GM12875 (cell line): ENCODE measurements at regions not wholly inside any gene's neighbourhood (a gene's known extent, or its start where the extent isn't known, plus 50 kb on each side); places are given as distances from the start of the nearest gene placed in this dataset.

Experiments
- H3K4me3 ChIP-seq: one replicate; pipeline ENCODE4 v1.5.1; 2011; ENCODE audit warnings: low read depth, low read length, control low read depth
- CTCF ChIP-seq: IDR thresholded peaks from 2 replicates; pipeline ENCODE4 v1.5.1; 2011; ENCODE audit warnings: low read depth, mild to moderate bottlenecking, control low read depth, inconsistent platforms, low read length, moderate library complexity, borderline replicate concordance; ENCODE audit not compliant: insufficient read depth

- no peak overlapping the region for H3K4me3 ChIP-seq
- TF ChIP-seq CTCF: no peak
Observed at GRCh38 chr1:34303218-34303617, 126.5 kb downstream of the C1orf94 start.

GRCh38 chr1:34306568-34306967 lies 129.9 kb downstream of the C1orf94 start:
- TF ChIP-seq CTCF: no peak
- H3K4me3 ChIP-seq: no peak overlapping the region

GRCh38 chr1:34312359-34312758 lies 135.7 kb downstream of the C1orf94 start:
- no peak overlapping the region for H3K4me3 ChIP-seq
- TF ChIP-seq CTCF: no peak

- no peak for TF ChIP-seq CTCF
- H3K4me3 ChIP-seq: no peak overlapping the region
Observed at GRCh38 chr1:34315974-34316373, 139.3 kb downstream of the C1orf94 start.

DNA sequence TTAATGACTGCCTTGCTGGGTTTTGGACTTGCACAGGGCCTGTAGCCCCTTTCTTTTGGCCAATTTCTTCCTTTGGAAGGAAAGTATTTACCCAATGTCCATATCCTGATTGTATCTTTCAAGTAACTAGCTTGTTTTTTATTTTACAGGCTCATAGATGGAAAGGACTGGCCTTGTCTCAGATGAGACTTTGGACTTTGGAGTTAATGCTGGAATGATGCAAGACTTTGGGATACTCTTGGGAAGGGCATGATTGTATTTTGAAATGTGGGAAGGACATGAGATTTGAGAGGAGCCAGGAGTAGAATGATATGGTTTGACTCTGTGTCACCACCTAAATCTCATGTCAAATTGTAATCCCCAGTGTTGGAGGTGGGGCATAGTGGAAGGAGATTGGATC lies 140.1 kb downstream of the C1orf94 start:
- no peak overlapping the region for H3K4me3 ChIP-seq

DNA sequence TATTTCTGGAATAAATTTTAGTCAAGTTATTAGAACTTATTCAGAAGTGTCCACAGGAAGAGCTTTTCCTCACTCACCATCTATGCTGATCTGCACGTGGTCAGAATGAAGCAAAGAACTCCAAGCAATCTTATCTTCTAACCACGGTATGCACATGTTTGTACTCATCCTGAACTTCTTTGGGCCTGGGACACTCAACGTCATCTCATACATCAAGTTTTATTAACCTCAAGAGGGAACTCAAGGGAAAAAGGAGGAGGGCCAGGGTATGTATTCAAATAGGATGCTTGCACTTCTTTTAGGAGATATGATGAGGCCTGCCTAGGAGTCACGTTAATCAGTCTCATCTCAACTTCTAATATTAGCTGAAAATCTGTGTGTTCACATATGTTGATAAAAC lies 142.5 kb downstream of the C1orf94 start:
- no peak for TF ChIP-seq CTCF
- no peak overlapping the region for H3K4me3 ChIP-seq

More for the DNA sequence above, 140.1 kb downstream of the C1orf94 start:
- no peak for TF ChIP-seq CTCF

DNA sequence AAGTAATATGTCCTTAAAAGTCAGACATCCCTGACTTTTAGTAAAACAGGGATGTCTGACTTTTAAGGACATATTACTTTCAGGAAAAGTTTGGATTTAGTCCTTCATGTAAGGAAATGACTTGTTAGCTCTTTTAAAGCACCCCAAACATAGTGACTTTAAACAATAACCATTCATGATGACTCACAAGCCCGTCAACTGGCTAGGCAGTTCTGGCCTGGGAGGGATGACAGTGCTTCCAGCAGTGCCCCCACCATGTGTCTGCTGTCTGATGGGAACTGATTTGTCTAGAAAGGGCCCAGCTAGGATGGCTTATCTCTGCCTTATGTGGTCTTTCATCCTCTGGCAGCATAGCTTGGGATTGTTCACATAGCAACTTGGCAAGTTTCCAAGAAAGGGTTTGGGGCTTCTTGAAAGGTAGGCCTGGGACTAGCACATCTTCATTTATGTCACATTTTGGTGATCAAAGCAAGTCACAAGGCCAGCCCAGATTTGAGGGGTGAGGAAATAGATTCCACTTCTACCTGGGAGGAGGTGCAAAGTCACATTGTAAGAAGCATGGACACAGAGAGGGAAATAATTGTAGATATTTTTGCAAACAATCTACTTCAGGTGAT lies 143.5 kb downstream of the C1orf94 start:
- TF ChIP-seq CTCF: no peak
- no peak overlapping the region for H3K4me3 ChIP-seq
